GM19351 (cell line): ENCODE measurements at regions not wholly inside any gene's neighbourhood (a gene's known extent, or its start where the extent isn't known, plus 50 kb on each side); places are given as distances from the start of the nearest gene placed in this dataset.
"Not testable (repeated sequence)": the region's sequence is repeated elsewhere in the genome, so short reads cannot be mapped to it uniquely, and the experiment has no call there.

Source experiments
- ATAC-seq: cut with Tn5 transposase; IDR thresholded peaks from one replicate; pipeline ENCODE4 v1.9.1; 2021; ENCODE audit warnings: mild to moderate bottlenecking, moderate library complexity; ENCODE audit not compliant: unreplicated experiment

GRCh38 chr2:215722986-215723630 lies 287.2 kb upstream of the FN1 start:
- ATAC-seq: no peak

- ATAC-seq: no peak
Measured at GRCh38 chr2:215722125-215722524, 286.3 kb upstream of the FN1 start.

- not testable (repeated sequence) for ATAC-seq
Measured at GRCh38 chr2:215721515-215721914, 285.6 kb upstream of the FN1 start.

- no peak for ATAC-seq
Measured at GRCh38 chr2:215718890-215719289, 283.0 kb upstream of the FN1 start.

GRCh38 chr2:215718436-215718835 lies 282.6 kb upstream of the FN1 start:
- ATAC-seq: no peak

GRCh38 chr2:215717501-215718381 lies 281.9 kb upstream of the FN1 start:
- ATAC-seq: no peak

- no peak for ATAC-seq
Measured at GRCh38 chr2:215716956-215717355, 281.1 kb upstream of the FN1 start.

- ATAC-seq: no peak
Measured at GRCh38 chr2:215712871-215713790, 277.3 kb upstream of the FN1 start.

GRCh38 chr2:215712219-215712868 lies 276.5 kb upstream of the FN1 start:
- ATAC-seq: no peak

- no peak for ATAC-seq
Measured at GRCh38 chr2:215711471-215712034, 275.7 kb upstream of the FN1 start.

- no peak for ATAC-seq
Measured at GRCh38 chr2:215707608-215708007, 271.7 kb upstream of the FN1 start.

GRCh38 chr2:215705771-215706361 lies 270.0 kb upstream of the FN1 start:
- ATAC-seq: no peak

- ATAC-seq: no peak
Measured at GRCh38 chr2:215705281-215705680, 269.4 kb upstream of the FN1 start.

GRCh38 chr2:215702116-215702902 lies 266.4 kb upstream of the FN1 start:
- ATAC-seq: no peak

- ATAC-seq: no peak
Measured at GRCh38 chr2:215699700-215700538, 264.1 kb upstream of the FN1 start.

- ATAC-seq: no peak
Measured at GRCh38 chr2:215699018-215699417, 263.1 kb upstream of the FN1 start.

GRCh38 chr2:215698566-215698965 lies 262.7 kb upstream of the FN1 start:
- ATAC-seq: no peak

- no peak for ATAC-seq
Measured at GRCh38 chr2:215697496-215697895, 261.6 kb upstream of the FN1 start.
